Panc1 (cell line): ENCODE measurements at regions not wholly inside any gene's neighbourhood (a gene's known extent, or its start where the extent isn't known, plus 50 kb on each side); places are given as distances from the start of the nearest gene placed in this dataset.
"Not testable (repeated sequence)": the region's sequence is repeated elsewhere in the genome, so short reads cannot be mapped to it uniquely, and the experiment has no call there.

Experiments used
- ATAC-seq: fragments of 200-7000 bp; cut with Tn5 transposase; 2 replicates; pipeline ENCODE4 v1.9.1; 2020; ENCODE audit warnings: mild to moderate bottlenecking, moderate library complexity
- BruUV-seq: library from RNA; stranded (reverse); fragments of 400-500 nt; replicated peaks from 2 replicates; lab custom pipeline; 2021; lab: Mats Ljungman, UMichigan
- CTCF ChIA-PET: fragments of 300-600 bp; sonication (Branson Sonifier 250); formaldehyde crosslinking; loops from one replicate; lab custom pipeline; 2022; ENCODE audit warnings: antibody characterized with exemption; lab: Charles Lee
- POLR2A ChIA-PET: fragments of 300-600 bp; sonication (Branson Sonifier 250); formaldehyde crosslinking; loops from one replicate; lab custom pipeline; 2022; ENCODE audit warnings: antibody characterized with exemption; lab: Charles Lee
- DNase-seq: peaks from one replicate; pipeline ENCODE4 v3.0.0-alpha.2; 2010; ENCODE audit warnings: low read depth, low spot score
- H3K27ac ChIP-seq: 2 replicates; pipeline ENCODE4 v1.5.1; 2011; ENCODE audit warnings: mild to moderate bottlenecking, low read length, inconsistent platforms
- H3K27me3 ChIP-seq: fragments of 200-500 bp; sonication (Bioruptor generic); 2 replicates; pipeline ENCODE4 v1.6.0; 2014; ENCODE audit warnings: low read length, inconsistent platforms; ENCODE audit not compliant: control insufficient read depth, insufficient read depth
- H3K36me3 ChIP-seq: fragments of 200-500 bp; sonication (Bioruptor generic); 2 replicates; pipeline ENCODE4 v1.5.1; 2014; ENCODE audit warnings: inconsistent platforms, mild to moderate bottlenecking, low read length, moderate library complexity; ENCODE audit not compliant: control insufficient read depth, insufficient read depth
- H3K4me1 ChIP-seq: 2 replicates; pipeline ENCODE4 v1.5.1; 2011; ENCODE audit warnings: inconsistent platforms, mild to moderate bottlenecking, low read length, moderate library complexity; ENCODE audit not compliant: control insufficient read depth, insufficient read depth
- H3K4me3 ChIP-seq, 2 experiments: 2 replicates each; pipeline ENCODE4 v1.5.1; 2011 to 2012; ENCODE audit warnings: low read depth in 2 of 2, low read length in 2 of 2, mild to moderate bottlenecking in 2 of 2, inconsistent platforms in 1 of 2, moderate library complexity in 1 of 2
- H3K9me3 ChIP-seq: fragments of 200-500 bp; sonication (Bioruptor generic); 2 replicates; pipeline ENCODE4 v1.5.1; 2014; ENCODE audit warnings: low read depth, mild to moderate bottlenecking, inconsistent platforms, low read length, moderate library complexity; ENCODE audit not compliant: control insufficient read depth, insufficient read depth
- in situ Hi-C: cut with HindIII; loops from 2 replicates; pipeline ENCODE4 v1.10.0; 2016; ENCODE audit warnings: low sequenced_read_pairs, low pct_unique_long_range_greater_than_20kb
- intact Hi-C: fragments of 100-400 bp; cut with micrococcal nuclease; formaldehyde crosslinking; loops from one replicate; pipeline ENCODE4 v1.10.0; 2022; ENCODE audit not compliant: unreplicated experiment

GRCh38 chr14:19052977-19053376 lies 85.7 kb downstream of the POTEM start:
- H3K4me1 ChIP-seq, DNase-seq, H3K27ac ChIP-seq, H3K4me3 ChIP-seq, H3K9me3 ChIP-seq, in situ Hi-C loops, H3K36me3 ChIP-seq, CTCF ChIA-PET, BruUV-seq, intact Hi-C loops, H3K27me3 ChIP-seq, POLR2A ChIA-PET: not testable (repeated sequence)
- ATAC-seq = peak; percentile 52

DNA sequence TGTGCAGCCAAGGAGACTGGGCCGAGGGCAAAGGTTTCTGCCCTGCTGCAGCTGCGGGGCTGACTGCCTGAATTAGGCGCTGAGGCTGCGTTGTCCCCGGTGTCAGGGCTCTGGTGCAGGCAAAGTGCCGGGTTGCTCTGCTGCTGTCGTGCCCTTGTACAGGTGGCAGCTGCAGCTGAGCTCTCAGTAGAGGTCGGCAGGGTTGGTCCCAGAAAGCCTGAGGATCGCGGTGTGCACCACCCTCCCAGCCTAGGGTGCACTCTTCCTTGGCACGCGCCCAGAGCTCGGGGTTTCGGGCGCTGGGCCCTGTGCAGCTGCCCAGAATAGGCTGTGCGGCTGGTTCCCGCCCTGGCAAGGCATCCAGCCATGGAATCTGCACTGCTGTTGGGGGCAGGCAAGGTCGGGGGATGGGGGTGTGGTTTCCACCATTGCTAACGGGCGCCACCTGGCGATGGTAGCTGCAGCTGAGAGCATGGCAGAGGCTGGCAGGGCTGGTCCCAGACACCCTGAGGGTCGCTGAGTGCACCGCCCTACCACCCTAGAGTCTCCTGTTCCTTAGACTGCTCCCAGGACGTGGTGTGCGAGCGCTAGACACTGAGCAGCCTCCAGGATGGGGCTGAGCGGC lies 86.3 kb downstream of the POTEM start:
- intact Hi-C loops, in situ Hi-C loops, H3K4me1 ChIP-seq, H3K36me3 ChIP-seq, DNase-seq, H3K27ac ChIP-seq, H3K27me3 ChIP-seq, CTCF ChIA-PET, POLR2A ChIA-PET, H3K9me3 ChIP-seq, BruUV-seq, H3K4me3 ChIP-seq: not testable (repeated sequence)
- peak; percentile 95 for ATAC-seq

GRCh38 chr14:19054108-19054721 lies 87.0 kb downstream of the POTEM start:
- ATAC-seq = peak; percentile 31
- H3K4me1 ChIP-seq, CTCF ChIA-PET, H3K27me3 ChIP-seq, in situ Hi-C loops, POLR2A ChIA-PET, DNase-seq, intact Hi-C loops, H3K9me3 ChIP-seq, BruUV-seq, H3K27ac ChIP-seq, H3K36me3 ChIP-seq: not testable (repeated sequence)
- H3K4me3 ChIP-seq = peak overlapping the region; percentile 13 to 16; a peak in 1 of 4 replicates

- BruUV-seq, H3K4me1 ChIP-seq, H3K27me3 ChIP-seq, DNase-seq, H3K4me3 ChIP-seq, CTCF ChIA-PET, H3K27ac ChIP-seq, POLR2A ChIA-PET, intact Hi-C loops, in situ Hi-C loops, H3K9me3 ChIP-seq, H3K36me3 ChIP-seq: not testable (repeated sequence)
- ATAC-seq = peak; percentile 95
Measured at GRCh38 chr14:19054934-19055333, 87.7 kb downstream of the POTEM start.

DNA sequence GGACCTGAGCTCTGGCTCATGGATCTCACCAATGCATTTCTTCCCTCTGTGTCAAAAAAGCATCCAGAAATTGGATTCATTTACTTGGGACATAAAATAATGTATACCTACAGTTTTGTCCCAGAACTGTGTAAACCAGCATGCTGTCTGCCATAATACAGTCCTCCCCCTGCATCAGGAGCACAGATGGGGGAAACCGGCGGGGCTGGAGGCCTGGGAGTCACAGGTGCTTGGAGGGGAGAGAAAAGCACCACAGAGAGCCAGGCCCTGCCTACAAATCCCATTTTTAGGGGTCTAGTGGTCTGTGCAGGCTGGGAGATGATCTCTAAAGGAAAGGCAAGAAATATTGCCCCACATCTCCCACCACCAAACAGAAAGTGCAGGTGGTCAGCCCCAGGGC lies 91.8 kb downstream of the POTEM start:
- H3K4me3 ChIP-seq, H3K4me1 ChIP-seq, POLR2A ChIA-PET, H3K27ac ChIP-seq, ATAC-seq, H3K27me3 ChIP-seq, DNase-seq, in situ Hi-C loops, BruUV-seq, CTCF ChIA-PET, H3K36me3 ChIP-seq, H3K9me3 ChIP-seq, intact Hi-C loops: not testable (repeated sequence)

DNA sequence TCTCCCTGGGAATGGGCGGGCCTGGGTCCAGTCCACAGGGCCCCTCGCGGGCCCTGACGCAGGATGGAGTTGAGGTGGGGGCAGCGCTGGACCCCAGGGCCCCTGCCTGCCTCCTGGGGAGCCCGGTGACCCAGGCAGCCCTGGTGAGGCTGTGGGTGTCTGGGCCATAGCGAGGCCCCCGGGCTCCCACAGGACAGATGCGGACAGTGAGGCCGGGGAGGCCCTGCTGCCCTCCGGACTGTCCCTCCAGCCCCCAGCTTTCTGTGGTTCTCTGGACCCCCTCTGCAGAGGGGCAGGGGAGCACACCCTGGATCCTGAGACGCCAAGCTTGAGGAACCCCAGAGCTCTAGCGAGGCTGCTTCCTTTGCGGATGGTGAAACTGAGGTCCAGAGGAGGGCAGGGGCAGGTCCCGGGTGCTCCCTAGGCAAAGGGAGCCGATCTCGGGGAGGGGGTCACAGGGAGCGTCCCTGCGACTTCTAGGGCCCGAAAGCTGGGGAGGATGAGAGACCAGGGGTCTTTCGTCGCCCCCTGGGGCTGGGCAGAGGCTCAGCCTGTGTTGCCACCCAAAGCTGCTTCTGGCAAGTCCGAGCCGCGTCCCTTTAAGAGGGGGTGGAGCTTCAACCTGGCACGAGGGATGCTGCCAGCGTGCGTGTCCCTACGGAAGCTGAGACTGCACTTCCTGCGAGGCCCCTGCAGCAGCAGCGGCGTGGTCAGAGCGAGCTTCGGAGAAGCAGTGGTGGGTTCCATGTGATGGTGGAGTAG lies 94.6 kb downstream of the POTEM start:
- CTCF ChIA-PET, in situ Hi-C loops, H3K27me3 ChIP-seq, H3K9me3 ChIP-seq, H3K36me3 ChIP-seq, intact Hi-C loops, H3K4me3 ChIP-seq, DNase-seq, H3K4me1 ChIP-seq, H3K27ac ChIP-seq, POLR2A ChIA-PET: not testable (repeated sequence)
- ATAC-seq = peak; percentile 100
- BruUV-seq = TSS peak; percentile 96

DNA sequence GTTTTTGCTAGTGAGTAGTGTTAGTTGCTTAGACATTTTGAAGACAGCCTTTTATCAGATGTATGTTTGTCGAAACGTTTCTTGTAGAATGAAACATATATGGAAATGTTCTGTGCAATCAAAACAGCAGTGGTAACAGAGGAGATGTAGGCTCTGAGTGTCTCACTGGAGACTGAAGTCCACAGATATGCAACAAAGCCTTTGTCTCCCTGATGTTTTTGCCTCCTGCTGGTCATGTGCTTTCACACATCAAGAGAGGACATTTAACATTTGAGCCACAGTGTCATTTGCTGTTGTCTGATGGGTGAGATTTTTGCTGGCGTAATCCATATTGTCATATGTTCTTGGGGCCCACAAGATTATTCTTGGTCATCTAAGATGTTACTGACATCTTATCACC lies 101.7 kb downstream of the POTEM start:
- intact Hi-C loops, in situ Hi-C loops, H3K9me3 ChIP-seq, H3K27me3 ChIP-seq, CTCF ChIA-PET, BruUV-seq, H3K36me3 ChIP-seq, H3K4me3 ChIP-seq, H3K27ac ChIP-seq, POLR2A ChIA-PET, DNase-seq, ATAC-seq, H3K4me1 ChIP-seq: not testable (repeated sequence)
